Activated B cell treated with CpG ODN at 0.5 μM for 24 hours (primary cell): ENCODE measurements at regions not wholly inside any gene's neighbourhood (a gene's known extent, or its start where the extent isn't known, plus 50 kb on each side); places are given as distances from the start of the nearest gene placed in this dataset.

Experiments
- ATAC-seq: fragments of 200-7000 bp; cut with Tn5 transposase; one replicate; pipeline ENCODE4 v1.10.0; 2021; ENCODE audit warnings: low read depth, mild to moderate bottlenecking, moderate library complexity
- CTCF ChIA-PET: fragments of 350-600 bp; sonication (Branson Sonifier 250); formaldehyde crosslinking; loops from one replicate; lab custom pipeline; 2021; ENCODE audit warnings: antibody characterized with exemption; lab: Charles Lee
- POLR2A ChIA-PET: fragments of 350-600 bp; sonication (Branson Sonifier 250); formaldehyde crosslinking; loops from one replicate; lab custom pipeline; 2021; ENCODE audit warnings: antibody characterized with exemption; lab: Charles Lee
- DNase-seq: peaks from one replicate; pipeline ENCODE4 v3.0.0; 2022
- H3K27ac Mint-ChIP-seq: one replicate; pipeline ENCODE4 v1.8.0; 2020; ENCODE audit warnings: mixed read lengths
- H3K27me3 Mint-ChIP-seq: one replicate; pipeline ENCODE4 v1.8.0; 2021; ENCODE audit warnings: mixed read lengths
- H3K36me3 Mint-ChIP-seq: one replicate; pipeline ENCODE4 v1.8.0; 2021; ENCODE audit warnings: low read depth, mixed read lengths
- H3K4me1 Mint-ChIP-seq: one replicate; pipeline ENCODE4 v1.8.0; 2021; ENCODE audit warnings: mixed read lengths
- H3K4me3 Mint-ChIP-seq: one replicate; pipeline ENCODE4 v1.8.0; 2020; ENCODE audit warnings: mild to moderate bottlenecking, mixed read lengths
- H3K9me3 Mint-ChIP-seq: one replicate; pipeline ENCODE4 v1.8.0; 2020; ENCODE audit warnings: mixed read lengths
- intact Hi-C: fragments of 100-400 bp; cut with micrococcal nuclease; formaldehyde crosslinking; loops from one replicate; pipeline ENCODE4 v1.15.1; 2024
- TF ChIP-seq, protein P1 (sequence below): fragments of 200-600 bp; IDR thresholded peaks from one replicate; pipeline ENCODE4 v1.8.0; 2022; ENCODE audit warnings: antibody characterized with exemption, mild to moderate bottlenecking

DNA sequence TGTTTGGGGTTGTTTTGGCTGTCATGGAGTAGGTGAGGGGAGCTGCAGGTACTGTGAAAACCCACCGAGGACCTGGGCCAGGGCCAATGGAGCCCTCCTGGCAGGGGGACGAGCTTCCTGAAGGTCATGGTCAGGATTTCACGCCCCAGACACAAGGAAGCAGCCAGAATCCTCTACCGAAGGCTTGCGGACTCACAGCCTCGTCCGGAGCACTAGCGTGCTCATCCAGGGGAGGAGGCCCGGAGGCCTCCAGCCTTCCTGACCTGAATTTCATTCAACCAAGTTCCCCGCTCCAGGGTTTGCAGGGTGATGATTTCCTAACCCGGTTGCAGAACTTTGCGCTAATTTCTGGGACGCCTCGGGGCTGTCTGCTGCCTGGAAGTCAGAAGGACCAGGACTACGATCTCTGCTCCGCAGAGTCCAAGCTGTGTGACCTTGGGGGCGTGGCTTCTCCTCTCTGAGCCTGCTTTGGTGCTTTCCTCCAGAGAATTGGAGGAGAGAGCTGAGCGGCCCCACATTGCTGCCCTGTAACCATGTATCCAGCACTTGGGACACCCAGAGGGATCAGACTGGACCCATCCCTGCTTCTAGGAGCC is 56.2 kb upstream of the ADRA2C start:
- Mint-ChIP-seq H3K36me3 (no peaks in the 10 kb centered on the region), H3K9me3 (no peaks in the 10 kb centered on the region), H3K27me3 (peaks cover 7% of the 10 kb centered on the region), H3K4me1 (no peaks in the 10 kb centered on the region), H3K4me3 (no peak overlapping the region), H3K27ac (no peak overlapping the region)
- ChIA-PET POLR2A (no interaction called here), CTCF (no interaction called here)
- no peak for ATAC-seq
- TF ChIP-seq, protein P1, sequence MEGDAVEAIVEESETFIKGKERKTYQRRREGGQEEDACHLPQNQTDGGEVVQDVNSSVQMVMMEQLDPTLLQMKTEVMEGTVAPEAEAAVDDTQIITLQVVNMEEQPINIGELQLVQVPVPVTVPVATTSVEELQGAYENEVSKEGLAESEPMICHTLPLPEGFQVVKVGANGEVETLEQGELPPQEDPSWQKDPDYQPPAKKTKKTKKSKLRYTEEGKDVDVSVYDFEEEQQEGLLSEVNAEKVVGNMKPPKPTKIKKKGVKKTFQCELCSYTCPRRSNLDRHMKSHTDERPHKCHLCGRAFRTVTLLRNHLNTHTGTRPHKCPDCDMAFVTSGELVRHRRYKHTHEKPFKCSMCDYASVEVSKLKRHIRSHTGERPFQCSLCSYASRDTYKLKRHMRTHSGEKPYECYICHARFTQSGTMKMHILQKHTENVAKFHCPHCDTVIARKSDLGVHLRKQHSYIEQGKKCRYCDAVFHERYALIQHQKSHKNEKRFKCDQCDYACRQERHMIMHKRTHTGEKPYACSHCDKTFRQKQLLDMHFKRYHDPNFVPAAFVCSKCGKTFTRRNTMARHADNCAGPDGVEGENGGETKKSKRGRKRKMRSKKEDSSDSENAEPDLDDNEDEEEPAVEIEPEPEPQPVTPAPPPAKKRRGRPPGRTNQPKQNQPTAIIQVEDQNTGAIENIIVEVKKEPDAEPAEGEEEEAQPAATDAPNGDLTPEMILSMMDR, result no peak
- intact Hi-C loops, result no loop called here
- DNase-seq, result no peak

DNA sequence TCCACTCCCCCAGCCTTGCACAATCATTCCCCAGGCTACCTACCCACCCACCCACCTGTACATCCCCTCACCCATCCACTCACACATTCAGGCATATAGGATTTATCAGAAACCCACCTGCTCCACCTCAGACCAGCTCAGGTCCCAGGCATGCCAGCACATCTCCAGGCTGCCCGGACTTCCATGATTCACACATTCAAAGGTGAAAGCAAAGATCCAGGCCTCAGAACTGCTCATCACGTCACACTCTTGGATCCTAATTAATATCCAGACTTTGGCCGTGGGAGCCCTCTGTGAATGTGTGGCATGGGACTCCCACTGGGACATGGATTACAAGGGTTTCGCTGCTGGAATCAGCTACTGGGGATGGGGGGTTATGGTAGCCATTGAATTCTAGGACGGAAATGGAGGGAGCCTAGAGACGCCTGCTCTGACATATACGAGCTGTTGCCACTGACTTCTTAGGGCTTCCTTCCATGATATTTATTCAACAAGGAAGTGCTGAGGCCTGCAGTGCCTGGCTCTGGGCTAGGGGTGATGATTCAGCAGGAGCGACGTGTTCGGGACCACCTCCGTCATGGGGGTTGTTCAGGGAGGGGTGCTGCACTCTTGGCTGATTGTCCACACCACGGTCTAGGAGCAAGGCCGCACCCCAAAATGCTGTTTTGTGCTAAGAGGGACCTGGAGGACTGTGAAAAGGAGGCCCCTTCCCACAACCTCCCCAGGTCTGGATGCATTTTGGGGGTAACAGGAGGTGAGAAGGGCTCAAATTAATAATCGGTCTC is 56.9 kb upstream of the ADRA2C start:
- Mint-ChIP-seq H3K4me1 (no peaks in the 10 kb centered on the region), H3K27ac (no peak overlapping the region)
- CTCF ChIA-PET, result no interaction called here

DNA sequence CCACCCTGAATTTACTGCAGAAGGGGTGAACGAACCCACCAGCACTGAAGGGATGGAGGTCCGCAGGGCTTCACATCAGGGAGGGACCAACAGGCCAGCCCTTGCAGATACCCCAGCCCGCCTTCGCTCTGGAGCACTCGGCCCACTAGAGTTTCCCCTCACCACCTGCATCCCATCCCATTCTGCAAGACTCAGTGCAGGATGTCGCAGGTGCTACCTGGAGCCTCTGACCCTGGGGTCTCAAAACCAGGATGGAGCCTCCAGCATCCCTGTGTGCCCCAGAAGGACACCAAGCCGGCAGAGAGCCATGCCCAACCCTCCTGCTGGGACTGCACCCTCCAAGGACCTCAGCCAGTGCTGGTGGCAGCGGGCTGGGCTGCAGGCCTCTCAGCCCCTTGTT is 57.6 kb upstream of the ADRA2C start:
- no peak for DNase-seq
- H3K4me3 Mint-ChIP-seq, result no peak overlapping the region
- H3K9me3 Mint-ChIP-seq, result no peaks in the 10 kb centered on the region
- intact Hi-C loops, result no loop called here
- ChIA-PET POLR2A (no interaction called here), CTCF (no interaction called here)
- no peak overlapping the region for H3K27ac Mint-ChIP-seq
- peaks cover 9% of the 10 kb centered on the region for H3K27me3 Mint-ChIP-seq
- TF ChIP-seq, protein P1, result no peak
- no peaks in the 10 kb centered on the region for H3K36me3 Mint-ChIP-seq
- no peak for ATAC-seq
- no peaks in the 10 kb centered on the region for H3K4me1 Mint-ChIP-seq

More for the DNA sequence above, 56.9 kb upstream of the ADRA2C start:
- TF ChIP-seq, protein P1, result no peak
- Mint-ChIP-seq H3K36me3 (no peaks in the 10 kb centered on the region), H3K9me3 (no peaks in the 10 kb centered on the region), H3K27me3 (peaks cover 8% of the 10 kb centered on the region), H3K4me3 (no peak overlapping the region)
- no peak for DNase-seq
- POLR2A ChIA-PET, result no interaction called here
- ATAC-seq, result no peak
- intact Hi-C loops, result no loop called here

DNA sequence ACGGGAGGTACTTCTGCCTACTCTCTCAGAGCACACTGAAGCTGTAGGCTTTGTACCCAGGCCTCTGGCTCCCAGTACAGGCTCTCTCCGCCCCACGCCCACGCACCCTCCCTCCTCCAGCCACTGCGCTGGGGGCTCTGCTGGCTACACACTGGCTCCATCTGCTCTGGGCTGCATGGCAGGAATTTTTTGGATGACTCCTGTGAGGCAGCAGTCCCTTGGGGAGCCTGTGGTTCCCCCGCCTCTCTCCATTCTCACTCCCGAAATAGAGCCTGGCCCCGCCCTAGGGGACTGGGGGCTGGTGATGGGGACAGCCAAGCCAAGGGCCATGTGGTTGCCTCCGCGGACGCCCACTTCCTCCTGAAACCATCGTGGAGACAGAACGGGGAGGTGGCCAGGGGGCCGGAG is 58.1 kb upstream of the ADRA2C start:
- Mint-ChIP-seq H3K4me1 (no peaks in the 10 kb centered on the region), H3K36me3 (no peaks in the 10 kb centered on the region), H3K9me3 (no peaks in the 10 kb centered on the region), H3K27me3 (peaks cover 9% of the 10 kb centered on the region), H3K4me3 (no peak overlapping the region), H3K27ac (no peak overlapping the region)
- TF ChIP-seq, protein P1, result no peak
- intact Hi-C loops, result no loop called here
- ChIA-PET CTCF (no interaction called here), POLR2A (no interaction called here)
- ATAC-seq (no peak), DNase-seq (no peak)

DNA sequence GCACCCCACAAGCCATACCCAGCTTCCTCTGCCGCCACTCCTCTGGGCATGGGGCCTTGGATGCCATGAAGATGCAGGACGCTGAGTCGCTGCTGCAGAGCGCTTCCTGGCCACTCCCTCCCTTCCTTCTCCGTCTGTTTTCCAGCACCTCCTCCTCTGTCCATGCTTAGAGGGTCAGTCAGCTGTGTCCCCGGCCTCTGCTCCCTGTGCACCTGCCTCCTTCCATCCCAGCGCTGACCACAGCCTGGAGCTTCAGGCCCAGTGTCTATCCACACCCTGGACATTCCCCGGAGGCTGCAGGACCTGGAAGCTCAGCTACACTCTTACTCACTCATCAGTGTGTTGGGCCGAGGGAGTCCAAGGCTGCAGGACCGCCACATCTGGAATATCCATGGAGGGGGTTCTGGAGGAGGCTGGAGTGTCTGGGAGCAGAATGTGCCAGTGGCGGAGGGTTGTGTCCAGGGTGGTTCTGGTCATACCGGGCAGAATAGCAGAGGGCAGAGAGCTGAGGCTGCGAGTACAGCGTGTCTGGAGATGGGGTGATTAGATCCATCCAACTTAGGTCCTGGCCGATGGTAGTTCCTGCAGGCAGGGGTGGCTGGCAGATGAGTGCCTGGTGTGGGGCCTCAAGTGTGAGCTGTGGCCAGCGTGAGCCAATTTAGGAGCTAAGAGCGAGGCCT is 58.6 kb upstream of the ADRA2C start:
- Mint-ChIP-seq H3K27ac (no peak overlapping the region), H3K4me1 (no peaks in the 10 kb centered on the region), H3K36me3 (no peaks in the 10 kb centered on the region), H3K4me3 (no peak overlapping the region), H3K27me3 (peaks cover 9% of the 10 kb centered on the region), H3K9me3 (no peaks in the 10 kb centered on the region)
- ATAC-seq, result no peak
- ChIA-PET POLR2A (no interaction called here), CTCF (no interaction called here)
- no peak for DNase-seq
- TF ChIP-seq, protein P1, result no peak
- intact Hi-C loops, result no loop called here
